ENCODE measurements at regions not wholly inside any gene's neighbourhood (a gene's known extent, or its start where the extent isn't known, plus 50 kb on each side); places are given as distances from the start of the nearest gene placed in this dataset.
"Not testable (repeated sequence)": the region's sequence is repeated elsewhere in the genome, so short reads cannot be mapped to it uniquely, and the experiment has no call there.

DNA sequence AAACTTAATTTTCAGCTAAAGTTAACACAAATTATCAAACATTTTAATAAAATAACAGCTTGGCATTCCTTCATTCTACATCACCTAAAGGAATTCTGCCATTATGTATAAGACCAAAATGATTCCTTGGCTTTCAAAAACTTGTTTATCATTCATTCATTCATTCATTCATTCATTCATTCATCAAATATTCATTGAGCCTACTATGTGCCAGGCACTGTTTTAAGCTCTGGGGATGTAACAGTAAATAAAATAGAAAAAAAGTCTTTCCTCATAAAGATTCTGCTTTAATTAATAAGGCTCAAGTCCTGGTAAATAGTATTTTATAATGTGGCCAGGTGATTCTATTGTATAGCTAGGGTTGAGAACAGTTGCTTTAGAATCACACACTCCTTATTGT, 127.9 kb downstream of the GPR85 start:
- Mint-ChIP-seq H3K27ac (no peak overlapping the region), H3K27me3 (peaks cover 24 to 26% of the 10 kb centered on the region in 2 donors), H3K9me3 (peaks cover 0 to 2% (median 0%) of the 10 kb centered on the region in 8 donors), H3K4me3 (no peak overlapping the region), H3K36me3 (no peaks in the 10 kb centered on the region), H3K4me1 (no peaks in the 10 kb centered on the region)
- H3K9me3 ChIP-seq (ENCODE audit: control insufficient read depth in 1 of 2, low read length in 2 of 2): no peaks in the 10 kb centered on the region
- POLR2A ChIA-PET (ENCODE audit: partially characterized antibody): no interaction called here
- intact Hi-C loops (cut with micrococcal nuclease): no loop called here
- no peak for DNase-seq
- no peak overlapping the region for H3K27ac ChIP-seq (ENCODE audit: low read depth, low read length)
- H3K36me3 ChIP-seq (ENCODE audit: insufficient read depth, low read length): no peaks in the 10 kb centered on the region
- H3K4me3 ChIP-seq (ENCODE audit: low read length in 2 of 2): no peak overlapping the region
- no peaks in the 10 kb centered on the region for H3K27me3 ChIP-seq (ENCODE audit: insufficient read depth, low read length)
- H3K4me1 ChIP-seq (ENCODE audit: insufficient read depth, low read length): no peaks in the 10 kb centered on the region
- CTCF ChIA-PET (ENCODE audit: partially characterized antibody): no interaction called here

DNA sequence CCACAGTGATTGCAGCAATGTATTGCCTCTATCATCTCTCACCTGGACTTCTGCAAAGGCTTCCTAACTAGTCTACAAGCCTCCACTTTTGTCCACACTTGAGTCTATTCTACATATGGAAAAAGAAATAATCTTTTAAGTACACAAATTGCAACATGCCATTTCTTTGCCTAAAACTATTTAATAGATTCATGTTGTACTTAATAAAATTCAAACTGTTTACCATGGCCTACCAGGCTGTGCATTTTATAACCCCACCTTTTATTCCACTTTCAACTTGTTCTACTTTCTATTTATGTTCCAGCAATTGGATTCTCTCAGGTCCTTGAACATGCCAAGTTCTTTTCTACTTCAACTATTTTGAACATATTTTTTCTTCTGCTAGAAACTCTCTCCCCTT, 128.7 kb downstream of the GPR85 start:
- Histone ChIP-seq H3K9me3 (ENCODE audit: control insufficient read depth in 1 of 2, low read length in 2 of 2) (no peaks in the 10 kb centered on the region), H3K4me1 (ENCODE audit: insufficient read depth, low read length) (no peaks in the 10 kb centered on the region), H3K4me3 (ENCODE audit: low read length in 2 of 2) (no peak overlapping the region), H3K27ac (ENCODE audit: low read depth, low read length) (no peak overlapping the region), H3K27me3 (ENCODE audit: insufficient read depth, low read length) (no peaks in the 10 kb centered on the region), H3K36me3 (ENCODE audit: insufficient read depth, low read length) (no peaks in the 10 kb centered on the region)
- no peak for DNase-seq
- ChIA-PET CTCF (ENCODE audit: partially characterized antibody) (no interaction called here), POLR2A (ENCODE audit: partially characterized antibody) (no interaction called here)
- no peak overlapping the region for H3K27ac Mint-ChIP-seq
- intact Hi-C loops (cut with micrococcal nuclease): no loop called here
- peaks cover 0 to 2% (median 0%) of the 10 kb centered on the region in 8 donors for H3K9me3 Mint-ChIP-seq
- no peak overlapping the region for H3K4me3 Mint-ChIP-seq
- H3K36me3 Mint-ChIP-seq: no peaks in the 10 kb centered on the region
- H3K4me1 Mint-ChIP-seq: no peaks in the 10 kb centered on the region
- peaks cover 22 to 23% of the 10 kb centered on the region in 2 donors for H3K27me3 Mint-ChIP-seq

GRCh38 chr7:112953031-112953430, 133.6 kb downstream of the GPR85 start:
- H3K36me3 Mint-ChIP-seq; H3K27me3 ChIP-seq (ENCODE audit: insufficient read depth, low read length); POLR2A ChIA-PET (ENCODE audit: partially characterized antibody): not testable (repeated sequence)

DNA sequence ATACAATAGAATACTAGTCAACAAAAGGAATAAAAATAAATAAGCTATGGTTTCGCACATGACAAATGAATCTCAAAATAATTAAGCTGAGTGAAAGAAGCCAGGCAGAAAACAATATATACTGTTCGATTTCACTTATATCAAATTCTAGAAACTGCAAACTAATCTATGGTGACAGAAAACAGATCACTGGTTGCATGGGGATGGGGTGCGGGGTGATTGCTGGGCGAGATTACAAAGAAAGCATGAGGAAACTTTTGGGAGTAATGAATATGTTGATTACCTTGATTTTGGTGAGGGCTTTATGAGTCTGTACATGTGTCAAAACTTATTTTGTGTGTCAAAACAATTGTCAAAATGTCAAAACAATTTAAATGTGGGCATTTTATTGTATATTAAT, 135.6 kb downstream of the GPR85 start:
- Histone ChIP-seq H3K27me3 (ENCODE audit: insufficient read depth, low read length) (peaks cover 4% of the 10 kb centered on the region), H3K36me3 (ENCODE audit: insufficient read depth, low read length) (no peaks in the 10 kb centered on the region), H3K9me3 (ENCODE audit: control insufficient read depth in 1 of 2, low read length in 2 of 2) (no peaks in the 10 kb centered on the region), H3K4me1 (ENCODE audit: insufficient read depth, low read length) (no peaks in the 10 kb centered on the region), H3K27ac (ENCODE audit: low read depth, low read length) (no peak overlapping the region), H3K4me3 (ENCODE audit: low read length in 2 of 2) (no peak overlapping the region)
- ChIA-PET CTCF (ENCODE audit: partially characterized antibody) (no interaction called here), POLR2A (ENCODE audit: partially characterized antibody) (no interaction called here)
- Mint-ChIP-seq H3K27ac (no peak overlapping the region), H3K4me1 (no peaks in the 10 kb centered on the region), H3K27me3 (peaks cover 25 to 29% of the 10 kb centered on the region in 2 donors), H3K36me3 (no peaks in the 10 kb centered on the region), H3K9me3 (peaks cover 0 to 3% (median 0%) of the 10 kb centered on the region in 8 donors), H3K4me3 (no peak overlapping the region)
- intact Hi-C loops (cut with micrococcal nuclease): no loop called here
- DNase-seq: no peak

More at GRCh38 chr7:112953031-112953430, 133.6 kb downstream of the GPR85 start:
- H3K27ac Mint-ChIP-seq; DNase-seq; CTCF ChIA-PET (ENCODE audit: partially characterized antibody); H3K4me1 ChIP-seq (ENCODE audit: insufficient read depth, low read length); H3K4me1 Mint-ChIP-seq; H3K27ac ChIP-seq (ENCODE audit: low read depth, low read length); H3K9me3 ChIP-seq (ENCODE audit: control insufficient read depth in 1 of 2, low read length in 2 of 2); H3K4me3 ChIP-seq (ENCODE audit: low read length in 2 of 2); H3K36me3 ChIP-seq (ENCODE audit: insufficient read depth, low read length); H3K9me3 Mint-ChIP-seq; intact Hi-C loops (cut with micrococcal nuclease); H3K4me3 Mint-ChIP-seq: not testable (repeated sequence)
- H3K27me3 Mint-ChIP-seq: peaks cover 28 to 32% of the 10 kb centered on the region in 2 donors

DNA sequence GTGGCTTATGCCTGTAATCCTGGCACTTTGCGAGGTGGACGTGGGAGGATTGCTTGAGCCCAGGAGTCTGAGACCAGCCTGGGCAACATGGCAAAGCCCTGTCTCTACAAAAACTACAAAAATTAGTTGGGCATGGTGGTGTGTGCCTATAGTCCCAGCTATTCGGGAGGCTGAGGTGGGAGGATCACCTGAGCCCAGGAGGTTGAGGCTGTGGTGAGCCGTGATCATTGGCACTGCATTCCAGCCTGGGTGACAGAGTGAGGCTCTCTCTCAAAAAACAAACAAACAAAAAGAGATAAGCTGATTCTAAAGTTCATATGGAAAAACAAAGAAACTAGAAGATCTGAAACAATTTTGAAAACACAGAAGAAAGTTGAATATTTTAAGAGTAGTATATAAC, 136.9 kb downstream of the GPR85 start:
- H3K9me3 Mint-ChIP-seq; H3K4me3 ChIP-seq (ENCODE audit: low read length in 2 of 2); H3K4me3 Mint-ChIP-seq; H3K27me3 ChIP-seq (ENCODE audit: insufficient read depth, low read length); H3K36me3 Mint-ChIP-seq; H3K27ac Mint-ChIP-seq; intact Hi-C loops (cut with micrococcal nuclease); H3K27ac ChIP-seq (ENCODE audit: low read depth, low read length); H3K4me1 ChIP-seq (ENCODE audit: insufficient read depth, low read length); H3K9me3 ChIP-seq (ENCODE audit: control insufficient read depth in 1 of 2, low read length in 2 of 2); DNase-seq; POLR2A ChIA-PET (ENCODE audit: partially characterized antibody); H3K4me1 Mint-ChIP-seq; H3K36me3 ChIP-seq (ENCODE audit: insufficient read depth, low read length); CTCF ChIA-PET (ENCODE audit: partially characterized antibody): not testable (repeated sequence)
- H3K27me3 Mint-ChIP-seq: peaks cover 24 to 29% of the 10 kb centered on the region in 2 donors

DNA sequence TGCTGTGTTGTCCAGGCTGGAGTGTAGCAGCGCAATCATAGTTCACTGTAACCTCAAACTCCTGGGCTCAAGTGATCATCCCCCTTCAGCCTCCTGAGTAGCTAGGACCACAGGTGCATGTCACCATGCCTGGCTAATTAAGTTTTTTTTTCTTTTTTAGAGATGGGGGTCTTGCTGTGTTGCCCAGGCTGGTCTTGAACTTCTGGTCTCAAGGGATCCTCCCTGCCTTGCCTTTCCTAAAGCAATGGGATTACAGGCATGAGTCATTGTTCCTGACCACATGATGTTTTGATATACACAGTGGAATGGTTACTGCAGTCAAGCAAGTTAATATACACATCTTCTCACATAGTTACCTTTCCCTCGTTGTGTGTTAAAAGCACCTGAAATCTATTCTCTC, 140.3 kb downstream of the GPR85 start:
- H3K27ac ChIP-seq (ENCODE audit: low read depth, low read length): no peak overlapping the region
- peaks cover 23 to 24% of the 10 kb centered on the region in 2 donors for H3K27me3 Mint-ChIP-seq
- no peaks in the 10 kb centered on the region for H3K36me3 ChIP-seq (ENCODE audit: insufficient read depth, low read length)
- H3K9me3 Mint-ChIP-seq: no peaks in the 10 kb centered on the region
- H3K9me3 ChIP-seq (ENCODE audit: control insufficient read depth in 1 of 2, low read length in 2 of 2): no peaks in the 10 kb centered on the region
- no peak overlapping the region for H3K4me3 ChIP-seq (ENCODE audit: low read length in 2 of 2)
- peaks cover 0 to under 1% (median 0%) of the 10 kb centered on the region in 4 donors for H3K4me1 Mint-ChIP-seq
- H3K4me1 ChIP-seq (ENCODE audit: insufficient read depth, low read length): no peaks in the 10 kb centered on the region
- no peak overlapping the region for H3K4me3 Mint-ChIP-seq
- DNase-seq: no peak
- ChIA-PET CTCF (ENCODE audit: partially characterized antibody) (no interaction called here), POLR2A (ENCODE audit: partially characterized antibody) (no interaction called here)
- no peaks in the 10 kb centered on the region for H3K36me3 Mint-ChIP-seq
- H3K27ac Mint-ChIP-seq: no peak overlapping the region
- H3K27me3 ChIP-seq (ENCODE audit: insufficient read depth, low read length): peaks cover 9% of the 10 kb centered on the region
- intact Hi-C loops (cut with micrococcal nuclease): no loop called here

GRCh38 chr7:112945046-112945445, 141.6 kb downstream of the GPR85 start:
- Mint-ChIP-seq H3K27me3 (peaks cover 15 to 19% of the 10 kb centered on the region in 2 donors), H3K4me3 (no peak overlapping the region), H3K27ac (no peak overlapping the region), H3K4me1 (peaks cover 11 to 13% (median 11%) of the 10 kb centered on the region in 4 donors), H3K36me3 (peaks cover 0 to 3% of the 10 kb centered on the region in 2 donors), H3K9me3 (peaks cover 0 to 2% (median 0%) of the 10 kb centered on the region in 8 donors)
- DNase-seq: no peak
- ChIA-PET POLR2A (ENCODE audit: partially characterized antibody) (no interaction called here), CTCF (ENCODE audit: partially characterized antibody) (no interaction called here)
- no peaks in the 10 kb centered on the region for H3K9me3 ChIP-seq (ENCODE audit: control insufficient read depth in 1 of 2, low read length in 2 of 2)
- H3K4me3 ChIP-seq (ENCODE audit: low read length in 2 of 2): no peak overlapping the region
- peaks cover 10% of the 10 kb centered on the region for H3K4me1 ChIP-seq (ENCODE audit: insufficient read depth, low read length)
- no peak overlapping the region for H3K27ac ChIP-seq (ENCODE audit: low read depth, low read length)
- H3K27me3 ChIP-seq (ENCODE audit: insufficient read depth, low read length): peaks cover 5% of the 10 kb centered on the region
- no peaks in the 10 kb centered on the region for H3K36me3 ChIP-seq (ENCODE audit: insufficient read depth, low read length)
- intact Hi-C loops (cut with micrococcal nuclease): no loop called here

DNA sequence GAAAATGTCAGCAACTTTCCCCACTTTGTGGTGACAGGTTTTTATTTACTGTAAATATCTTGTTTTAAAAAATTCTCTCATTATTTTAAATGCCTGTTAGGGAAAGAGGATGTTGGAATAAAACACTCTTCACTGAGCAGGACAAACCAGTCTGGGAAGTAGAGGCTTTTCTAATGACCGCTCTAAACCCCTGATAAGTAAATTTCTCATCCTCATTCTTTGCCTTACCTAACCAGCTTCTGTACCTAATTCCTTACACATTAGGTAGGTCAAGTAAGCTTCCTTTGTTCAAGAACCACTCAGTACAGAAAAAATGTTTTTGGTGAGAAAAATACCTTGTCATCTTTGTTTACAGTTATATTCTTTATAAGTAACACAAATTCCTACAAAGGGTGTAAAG, 143.6 kb downstream of the GPR85 start:
- intact Hi-C loops (cut with micrococcal nuclease): no loop called here
- Mint-ChIP-seq H3K9me3 (peaks cover 0 to 4% (median 0%) of the 10 kb centered on the region in 8 donors), H3K27ac (no peak overlapping the region), H3K36me3 (peaks cover 0 to 10% of the 10 kb centered on the region in 2 donors), H3K4me3 (no peak overlapping the region), H3K27me3 (peaks cover 8 to 12% of the 10 kb centered on the region in 2 donors), H3K4me1 (peaks cover 20 to 34% (median 21%) of the 10 kb centered on the region in 4 donors)
- peaks cover 19% of the 10 kb centered on the region for H3K4me1 ChIP-seq (ENCODE audit: insufficient read depth, low read length)
- no peak for DNase-seq
- ChIA-PET POLR2A (ENCODE audit: partially characterized antibody) (no interaction called here), CTCF (ENCODE audit: partially characterized antibody) (no interaction called here)
- no peaks in the 10 kb centered on the region for H3K9me3 ChIP-seq (ENCODE audit: control insufficient read depth in 1 of 2, low read length in 2 of 2)
- no peak overlapping the region for H3K27ac ChIP-seq (ENCODE audit: low read depth, low read length)
- no peaks in the 10 kb centered on the region for H3K36me3 ChIP-seq (ENCODE audit: insufficient read depth, low read length)
- H3K4me3 ChIP-seq (ENCODE audit: low read length in 2 of 2): no peak overlapping the region
- H3K27me3 ChIP-seq (ENCODE audit: insufficient read depth, low read length): peaks cover 5% of the 10 kb centered on the region

Data from CD4-positive, alpha-beta memory T cell (primary cell).